Lower leg skin (tissue), 3 donors: ENCODE measurements at regions not wholly inside any gene's neighbourhood (a gene's known extent, or its start where the extent isn't known, plus 50 kb on each side); places are given as distances from the start of the nearest gene placed in this dataset.
"Not testable (repeated sequence)": the region's sequence is repeated elsewhere in the genome, so short reads cannot be mapped to it uniquely, and the experiment has no call there.

ENCODE experiments used
- POLR2A ChIP-seq, 2 donors: fragments of 450-650 bp; IDR thresholded peaks; one replicate each; pipeline ENCODE4 v1.6.1; 2016 to 2017; ENCODE audit warnings: antibody characterized with exemption in 2 of 2, mild to moderate bottlenecking in 1 of 2, moderate library complexity in 1 of 2
- TF ChIP-seq, protein P1 (sequence below), 3 donors: fragments of 450-650 bp; IDR thresholded peaks; one replicate each; pipeline ENCODE4 v1.5.1; 2016; ENCODE audit warnings: antibody characterized with exemption in 3 of 3, mild to moderate bottlenecking in 3 of 3, moderate library complexity in 2 of 3

DNA sequence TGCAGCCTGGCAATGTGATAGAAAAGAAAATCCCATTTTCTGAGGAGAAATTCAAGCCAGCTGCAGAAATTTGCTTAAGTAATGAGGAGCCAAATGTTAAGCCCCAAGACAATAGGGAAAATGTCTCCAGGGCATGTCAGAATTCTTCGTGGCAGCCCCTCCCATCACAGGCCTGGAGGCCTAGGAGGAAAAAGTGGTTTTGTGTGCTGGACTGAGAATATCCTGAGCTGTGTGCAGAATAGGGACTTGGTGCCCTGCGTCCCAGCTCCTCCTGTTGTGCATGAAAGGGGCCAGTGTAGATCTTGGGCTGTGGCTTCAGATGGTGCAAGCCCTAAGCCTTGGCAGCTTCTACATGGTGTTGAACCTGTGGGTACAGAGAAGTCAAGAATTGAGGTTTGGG lies 948.3 kb downstream of the METTL15 start:
- TF ChIP-seq, protein P1, sequence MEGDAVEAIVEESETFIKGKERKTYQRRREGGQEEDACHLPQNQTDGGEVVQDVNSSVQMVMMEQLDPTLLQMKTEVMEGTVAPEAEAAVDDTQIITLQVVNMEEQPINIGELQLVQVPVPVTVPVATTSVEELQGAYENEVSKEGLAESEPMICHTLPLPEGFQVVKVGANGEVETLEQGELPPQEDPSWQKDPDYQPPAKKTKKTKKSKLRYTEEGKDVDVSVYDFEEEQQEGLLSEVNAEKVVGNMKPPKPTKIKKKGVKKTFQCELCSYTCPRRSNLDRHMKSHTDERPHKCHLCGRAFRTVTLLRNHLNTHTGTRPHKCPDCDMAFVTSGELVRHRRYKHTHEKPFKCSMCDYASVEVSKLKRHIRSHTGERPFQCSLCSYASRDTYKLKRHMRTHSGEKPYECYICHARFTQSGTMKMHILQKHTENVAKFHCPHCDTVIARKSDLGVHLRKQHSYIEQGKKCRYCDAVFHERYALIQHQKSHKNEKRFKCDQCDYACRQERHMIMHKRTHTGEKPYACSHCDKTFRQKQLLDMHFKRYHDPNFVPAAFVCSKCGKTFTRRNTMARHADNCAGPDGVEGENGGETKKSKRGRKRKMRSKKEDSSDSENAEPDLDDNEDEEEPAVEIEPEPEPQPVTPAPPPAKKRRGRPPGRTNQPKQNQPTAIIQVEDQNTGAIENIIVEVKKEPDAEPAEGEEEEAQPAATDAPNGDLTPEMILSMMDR (IDR thresholded peaks at IDR 0.05) = not testable (repeated sequence)
- not testable (repeated sequence) for TF ChIP-seq POLR2A (IDR thresholded peaks at IDR 0.05)
